Keratinocyte (primary cell): ENCODE measurements at regions not wholly inside any gene's neighbourhood (a gene's known extent, or its start where the extent isn't known, plus 50 kb on each side); places are given as distances from the start of the nearest gene placed in this dataset.

Experiments
- DNase-seq: peaks from one replicate; pipeline ENCODE4 v3.0.0-alpha.2; 2011; ENCODE audit warnings: low read depth, missing footprints, low spot score
- FAIRE-seq: peaks from 2 replicates; lab custom pipeline; 2011; peaks lifted over from hg19 to GRCh38; lab: Jason Lieb, UNC
- H2AFZ ChIP-seq: 2 replicates; pipeline ENCODE4 v1.6.0; 2012; ENCODE audit warnings: low read length, control low read depth, inconsistent platforms; ENCODE audit not compliant: control insufficient read depth
- H3K27ac ChIP-seq: 2 replicates; pipeline ENCODE4 v1.5.1; 2011; ENCODE audit warnings: low read length; ENCODE audit not compliant: control insufficient read depth, insufficient read depth
- H3K27me3 ChIP-seq: 3 replicates; pipeline ENCODE4 v1.6.0; 2011; ENCODE audit warnings: low read length; ENCODE audit not compliant: control insufficient read depth, insufficient read depth; ENCODE audit errors: extremely low read depth
- H3K36me3 ChIP-seq, 2 experiments: 2 replicates in 1 of 2; 3 replicates in 1 of 2; pipeline ENCODE4 v1.5.1; 2011; ENCODE audit warnings: low read length in 2 of 2, mild to moderate bottlenecking in 1 of 2; ENCODE audit not compliant: control insufficient read depth in 2 of 2, insufficient read depth in 2 of 2; ENCODE audit errors: extremely low read depth in 1 of 2
- H3K4me1 ChIP-seq: 3 replicates; pipeline ENCODE4 v1.5.1; 2011; ENCODE audit warnings: low read length; ENCODE audit not compliant: control insufficient read depth, insufficient read depth; ENCODE audit errors: extremely low read depth
- H3K4me2 ChIP-seq: 3 replicates; pipeline ENCODE4 v1.6.0; 2011; ENCODE audit warnings: low read depth, low read length; ENCODE audit not compliant: control insufficient read depth, insufficient read depth; ENCODE audit errors: extremely low read depth
- H3K4me3 ChIP-seq, 3 experiments: fragments of 200-600 bp in 1 of 3; sonication (generic) in 1 of 3; 2 replicates in 2 of 3; 3 replicates in 1 of 3; pipeline ENCODE4 v1.5.1; 2011 to 2016; ENCODE audit warnings: low read length in 3 of 3, mild to moderate bottlenecking in 3 of 3, control low read depth in 2 of 3, inconsistent platforms in 1 of 3, low read depth in 1 of 3, mixed read lengths in 1 of 3, mixed run types in 1 of 3, moderate library complexity in 1 of 3; ENCODE audit not compliant: control insufficient read depth in 2 of 3, insufficient read depth in 2 of 3; ENCODE audit errors: extremely low read depth in 1 of 3
- H3K79me2 ChIP-seq: 2 replicates; pipeline ENCODE4 v1.6.0; 2012; ENCODE audit warnings: low read length; ENCODE audit not compliant: control insufficient read depth, insufficient read depth
- H3K9ac ChIP-seq: 3 replicates; pipeline ENCODE4 v1.6.0; 2011; ENCODE audit warnings: low read length; ENCODE audit not compliant: control insufficient read depth, insufficient read depth; ENCODE audit errors: extremely low read depth
- H3K9me1 ChIP-seq: 3 replicates; pipeline ENCODE4 v1.6.0; 2011; ENCODE audit warnings: low read length; ENCODE audit not compliant: control insufficient read depth, insufficient read depth; ENCODE audit errors: extremely low read depth
- H3K9me3 ChIP-seq: 2 replicates; pipeline ENCODE4 v1.5.1; 2012; ENCODE audit warnings: low read depth, low read length; ENCODE audit not compliant: control insufficient read depth
- H4K20me1 ChIP-seq: 3 replicates; pipeline ENCODE4 v1.6.0; 2011; ENCODE audit warnings: low read length; ENCODE audit not compliant: control insufficient read depth, insufficient read depth; ENCODE audit errors: extremely low read depth
- EZH2 ChIP-seq: IDR thresholded peaks from one replicate; pipeline ENCODE4 v1.6.1; 2012; ENCODE audit warnings: inconsistent platforms, mild to moderate bottlenecking, low read length, moderate library complexity
- dilution Hi-C: fragments of 300-500 bp; cut with MboI; formaldehyde crosslinking; loops from one replicate; pipeline ENCODE4 v1.7.0; 2020; ENCODE audit warnings: low sequenced_read_pairs; ENCODE audit not compliant: extremely low pct_ligation_motif_present
- TF ChIP-seq, protein P1 (sequence below), 3 experiments: IDR thresholded peaks in 1 of 3; conservative IDR thresholded peaks in 1 of 3; optimal IDR thresholded peaks in 1 of 3; 2 replicates in 2 of 3; 3 replicates in 1 of 3; pipeline versions ENCODE3 to v1.5.1; 2011; ENCODE audit warnings: low read length in 3 of 3, mild to moderate bottlenecking in 3 of 3, moderate library complexity in 2 of 3, control low read depth in 1 of 3, inconsistent platforms in 1 of 3; ENCODE audit not compliant: insufficient read depth in 2 of 3; ENCODE audit errors: extremely low read depth in 1 of 3

DNA sequence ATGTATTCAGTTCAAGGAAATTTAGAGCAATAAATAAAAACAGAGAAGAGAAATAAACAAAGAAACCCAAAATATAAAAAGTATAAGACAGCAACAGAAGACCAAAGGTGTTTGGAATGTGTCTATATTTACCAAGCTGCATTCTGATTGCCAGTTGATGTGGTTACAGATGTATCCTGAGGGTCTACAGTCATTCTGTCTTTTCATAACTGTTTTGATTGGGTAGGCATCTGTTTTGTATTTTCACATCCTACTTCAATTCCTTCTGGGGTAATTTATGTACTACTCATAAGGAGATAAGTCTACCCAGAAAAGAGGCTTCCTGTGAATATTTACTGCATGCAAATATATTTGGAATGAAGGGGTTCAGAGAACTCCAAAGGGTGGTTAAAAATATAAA lies 596.8 kb upstream of the GCFC2 start:
- Histone ChIP-seq H3K36me3 (no peaks in the 10 kb centered on the region), H2AFZ (no peak overlapping the region), H3K4me2 (no peak overlapping the region), H3K27me3 (no peaks in the 10 kb centered on the region), H3K9me1 (no peaks in the 10 kb centered on the region), H3K27ac (no peak overlapping the region), H3K4me1 (no peaks in the 10 kb centered on the region), H3K79me2 (no peaks in the 10 kb centered on the region), H3K9me3 (no peaks in the 10 kb centered on the region), H3K9ac (no peak overlapping the region), H4K20me1 (no peaks in the 10 kb centered on the region), H3K4me3 (no peak overlapping the region)
- FAIRE-seq: no peak
- dilution Hi-C loops: no loop called here
- DNase-seq: no peak
- TF ChIP-seq, protein P1, sequence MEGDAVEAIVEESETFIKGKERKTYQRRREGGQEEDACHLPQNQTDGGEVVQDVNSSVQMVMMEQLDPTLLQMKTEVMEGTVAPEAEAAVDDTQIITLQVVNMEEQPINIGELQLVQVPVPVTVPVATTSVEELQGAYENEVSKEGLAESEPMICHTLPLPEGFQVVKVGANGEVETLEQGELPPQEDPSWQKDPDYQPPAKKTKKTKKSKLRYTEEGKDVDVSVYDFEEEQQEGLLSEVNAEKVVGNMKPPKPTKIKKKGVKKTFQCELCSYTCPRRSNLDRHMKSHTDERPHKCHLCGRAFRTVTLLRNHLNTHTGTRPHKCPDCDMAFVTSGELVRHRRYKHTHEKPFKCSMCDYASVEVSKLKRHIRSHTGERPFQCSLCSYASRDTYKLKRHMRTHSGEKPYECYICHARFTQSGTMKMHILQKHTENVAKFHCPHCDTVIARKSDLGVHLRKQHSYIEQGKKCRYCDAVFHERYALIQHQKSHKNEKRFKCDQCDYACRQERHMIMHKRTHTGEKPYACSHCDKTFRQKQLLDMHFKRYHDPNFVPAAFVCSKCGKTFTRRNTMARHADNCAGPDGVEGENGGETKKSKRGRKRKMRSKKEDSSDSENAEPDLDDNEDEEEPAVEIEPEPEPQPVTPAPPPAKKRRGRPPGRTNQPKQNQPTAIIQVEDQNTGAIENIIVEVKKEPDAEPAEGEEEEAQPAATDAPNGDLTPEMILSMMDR (optimal IDR thresholded peaks at IDR 0.05 in 1 of 3, IDR thresholded peaks at IDR 0.05 in 1 of 3, conservative IDR thresholded peaks at IDR 0.05 in 1 of 3; ENCODE audit: extremely low read depth in 1 of 3, insufficient read depth in 2 of 3, low read length in 3 of 3): no peak
- no peak for TF ChIP-seq EZH2

DNA sequence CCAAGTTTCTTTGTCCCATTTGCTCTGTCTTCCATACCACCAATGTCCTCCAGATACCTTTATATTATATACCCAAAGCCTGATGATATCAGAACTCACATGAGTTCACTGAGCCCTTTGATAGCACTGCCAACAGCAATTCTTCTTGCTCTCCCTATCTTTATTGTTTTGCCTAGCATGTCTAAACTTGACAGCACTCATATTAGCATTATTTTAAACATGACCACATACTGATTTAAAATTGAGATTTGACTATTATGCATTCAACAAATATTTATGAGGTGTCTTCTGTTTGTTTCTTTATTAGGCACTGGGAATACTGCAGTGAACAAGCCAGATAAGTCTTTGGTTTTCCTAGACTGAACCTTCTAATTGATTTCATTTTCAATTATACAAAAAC lies 587.3 kb upstream of the GCFC2 start:
- FAIRE-seq (no peak), DNase-seq (no peak)
- H3K9me1 ChIP-seq: no peaks in the 10 kb centered on the region

More for the DNA sequence above, 587.3 kb upstream of the GCFC2 start:
- Histone ChIP-seq H2AFZ (no peak overlapping the region), H3K27ac (no peak overlapping the region), H3K27me3 (no peaks in the 10 kb centered on the region), H3K9ac (no peak overlapping the region), H3K79me2 (no peaks in the 10 kb centered on the region), H3K36me3 (no peaks in the 10 kb centered on the region), H4K20me1 (no peaks in the 10 kb centered on the region), H3K4me3 (no peak overlapping the region), H3K9me3 (no peaks in the 10 kb centered on the region), H3K4me2 (no peak overlapping the region), H3K4me1 (no peaks in the 10 kb centered on the region)
- TF ChIP-seq EZH2: no peak
- TF ChIP-seq, protein P1 (optimal IDR thresholded peaks at IDR 0.05 in 1 of 3, IDR thresholded peaks at IDR 0.05 in 1 of 3, conservative IDR thresholded peaks at IDR 0.05 in 1 of 3; ENCODE audit: extremely low read depth in 1 of 3, insufficient read depth in 2 of 3, low read length in 3 of 3): no peak
- dilution Hi-C loops: no loop called here
